Lower leg skin (tissue), 3 donors: ENCODE measurements at regions not wholly inside any gene's neighbourhood (a gene's known extent, or its start where the extent isn't known, plus 50 kb on each side); places are given as distances from the start of the nearest gene placed in this dataset.

ENCODE experiments used
- POLR2A ChIP-seq, 2 donors: fragments of 450-650 bp; IDR thresholded peaks; one replicate each; pipeline ENCODE4 v1.6.1; 2016 to 2017; ENCODE audit warnings: antibody characterized with exemption in 2 of 2, mild to moderate bottlenecking in 1 of 2, moderate library complexity in 1 of 2
- TF ChIP-seq, protein P1 (sequence below), 3 donors: fragments of 450-650 bp; IDR thresholded peaks; one replicate each; pipeline ENCODE4 v1.5.1; 2016; ENCODE audit warnings: antibody characterized with exemption in 3 of 3, mild to moderate bottlenecking in 3 of 3, moderate library complexity in 2 of 3

DNA sequence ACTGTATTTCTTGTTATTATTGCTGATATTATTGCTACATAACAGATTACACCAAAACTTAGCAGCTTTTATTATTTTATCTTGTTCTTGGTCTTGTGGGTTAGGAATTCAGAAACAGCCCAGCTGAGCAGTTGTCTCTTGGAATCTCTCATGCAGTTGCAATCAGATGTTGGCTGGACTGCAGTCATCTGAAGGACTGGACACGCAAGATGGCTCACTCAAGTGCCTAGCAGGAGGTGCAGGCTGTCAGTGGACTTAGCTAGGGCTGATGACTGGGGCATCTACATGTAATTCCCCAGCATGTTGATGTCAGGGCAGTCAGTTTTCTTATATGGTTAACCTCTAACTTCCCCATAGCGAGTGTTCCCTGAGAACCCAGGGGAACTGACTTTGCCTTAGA lies 128.6 kb upstream of the PLCB4 start:
- TF ChIP-seq, protein P1, sequence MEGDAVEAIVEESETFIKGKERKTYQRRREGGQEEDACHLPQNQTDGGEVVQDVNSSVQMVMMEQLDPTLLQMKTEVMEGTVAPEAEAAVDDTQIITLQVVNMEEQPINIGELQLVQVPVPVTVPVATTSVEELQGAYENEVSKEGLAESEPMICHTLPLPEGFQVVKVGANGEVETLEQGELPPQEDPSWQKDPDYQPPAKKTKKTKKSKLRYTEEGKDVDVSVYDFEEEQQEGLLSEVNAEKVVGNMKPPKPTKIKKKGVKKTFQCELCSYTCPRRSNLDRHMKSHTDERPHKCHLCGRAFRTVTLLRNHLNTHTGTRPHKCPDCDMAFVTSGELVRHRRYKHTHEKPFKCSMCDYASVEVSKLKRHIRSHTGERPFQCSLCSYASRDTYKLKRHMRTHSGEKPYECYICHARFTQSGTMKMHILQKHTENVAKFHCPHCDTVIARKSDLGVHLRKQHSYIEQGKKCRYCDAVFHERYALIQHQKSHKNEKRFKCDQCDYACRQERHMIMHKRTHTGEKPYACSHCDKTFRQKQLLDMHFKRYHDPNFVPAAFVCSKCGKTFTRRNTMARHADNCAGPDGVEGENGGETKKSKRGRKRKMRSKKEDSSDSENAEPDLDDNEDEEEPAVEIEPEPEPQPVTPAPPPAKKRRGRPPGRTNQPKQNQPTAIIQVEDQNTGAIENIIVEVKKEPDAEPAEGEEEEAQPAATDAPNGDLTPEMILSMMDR (IDR thresholded peaks at IDR 0.05), result no peak
- TF ChIP-seq POLR2A (IDR thresholded peaks at IDR 0.05), result no peak
